GM19351 (cell line): ENCODE measurements at regions not wholly inside any gene's neighbourhood (a gene's known extent, or its start where the extent isn't known, plus 50 kb on each side); places are given as distances from the start of the nearest gene placed in this dataset.
A peak's percentile ranks its signal among the peaks of the same experiment; 100 is the strongest.
"Not testable (repeated sequence)": the region's sequence is repeated elsewhere in the genome, so short reads cannot be mapped to it uniquely, and the experiment has no call there.

Source experiments
- ATAC-seq: cut with Tn5 transposase; IDR thresholded peaks from one replicate; pipeline ENCODE4 v1.9.1; 2021; ENCODE audit warnings: mild to moderate bottlenecking, moderate library complexity; ENCODE audit not compliant: unreplicated experiment

- ATAC-seq = no peak
Measured at GRCh38 chr16:58863042-58863441, 128.9 kb upstream of the GOT2 start.

GRCh38 chr16:58862334-58863021, 128.4 kb upstream of the GOT2 start:
- ATAC-seq = no peak

GRCh38 chr16:58859958-58860669, 126.0 kb upstream of the GOT2 start:
- no peak for ATAC-seq

- not testable (repeated sequence) for ATAC-seq
Measured at GRCh38 chr16:58858577-58858976, 124.5 kb upstream of the GOT2 start.

GRCh38 chr16:58855291-58855863, 121.3 kb upstream of the GOT2 start:
- no peak for ATAC-seq

GRCh38 chr16:58853854-58854791, 120.0 kb upstream of the GOT2 start:
- ATAC-seq = peak; percentile 71

- no peak for ATAC-seq
Measured at GRCh38 chr16:58850678-58851020, 116.5 kb upstream of the GOT2 start.

- ATAC-seq = no peak
Measured at GRCh38 chr16:58850019-58850677, 116.0 kb upstream of the GOT2 start.

GRCh38 chr16:58848662-58849002, 114.5 kb upstream of the GOT2 start:
- ATAC-seq = no peak

- no peak for ATAC-seq
Measured at GRCh38 chr16:58847902-58848661, 114.0 kb upstream of the GOT2 start.

GRCh38 chr16:58846226-58846625, 112.1 kb upstream of the GOT2 start:
- ATAC-seq = not testable (repeated sequence)

- peak; percentile 67 for ATAC-seq
Measured at GRCh38 chr16:58843675-58844074, 109.6 kb upstream of the GOT2 start.

- no peak for ATAC-seq
Measured at GRCh38 chr16:58842746-58843145, 108.6 kb upstream of the GOT2 start.

GRCh38 chr16:58842156-58842555, 108.0 kb upstream of the GOT2 start:
- peak; percentile 60 for ATAC-seq

- no peak for ATAC-seq
Measured at GRCh38 chr16:58837950-58838349, 103.8 kb upstream of the GOT2 start.

GRCh38 chr16:58836427-58836826, 102.3 kb upstream of the GOT2 start:
- no peak for ATAC-seq

GRCh38 chr16:58832386-58832895, 98.3 kb upstream of the GOT2 start:
- ATAC-seq = no peak

GRCh38 chr16:58831386-58831785, 97.3 kb upstream of the GOT2 start:
- no peak for ATAC-seq

GRCh38 chr16:58828901-58829545, 94.9 kb upstream of the GOT2 start:
- no peak for ATAC-seq
